GM23338 (cell line): ENCODE measurements at regions not wholly inside any gene's neighbourhood (a gene's known extent, or its start where the extent isn't known, plus 50 kb on each side); places are given as distances from the start of the nearest gene placed in this dataset.
A peak's percentile ranks its signal among the peaks of the same experiment; 100 is the strongest.

Experiments
- ATAC-seq: fragments of 200-7000 bp; cut with Tn5 transposase; 3 replicates; pipeline ENCODE4 v1.9.1; 2020
- DNase-seq: peaks from one replicate; pipeline ENCODE4 v3.0.0-alpha.2; 2015; ENCODE audit warnings: low spot score
- H2AFZ ChIP-seq: fragments of 200-600 bp; sonication (generic); 2 replicates; pipeline ENCODE4 v1.8.0; 2016; ENCODE audit warnings: antibody characterized with exemption, mild to moderate bottlenecking, moderate library complexity
- H3F3A ChIP-seq: fragments of 200-600 bp; sonication (generic); replicated peaks from 2 replicates; pipeline ENCODE4 v1.8.0; 2017; ENCODE audit warnings: antibody characterized with exemption, mixed run types, low read depth
- H3K27ac ChIP-seq: fragments of 200-600 bp; sonication (generic); 2 replicates; pipeline ENCODE4 v1.6.1; 2016; ENCODE audit warnings: low read depth
- H3K27me3 ChIP-seq: fragments of 200-600 bp; sonication (generic); 2 replicates; pipeline ENCODE4 v1.8.0; 2016; ENCODE audit warnings: mild to moderate bottlenecking, mixed run types, moderate library complexity; ENCODE audit not compliant: insufficient read depth
- H3K36me3 ChIP-seq: fragments of 200-600 bp; sonication (generic); 2 replicates; pipeline ENCODE4 v1.8.0; 2016; ENCODE audit warnings: mild to moderate bottlenecking; ENCODE audit not compliant: insufficient read depth
- H3K4me1 ChIP-seq: fragments of 200-600 bp; sonication (generic); 2 replicates; pipeline ENCODE4 v1.8.0; 2016; ENCODE audit warnings: mild to moderate bottlenecking, moderate library complexity; ENCODE audit not compliant: insufficient read depth
- H3K4me2 ChIP-seq: fragments of 200-600 bp; sonication (generic); 2 replicates; pipeline ENCODE4 v1.7.1; 2017; ENCODE audit warnings: mixed run types
- H3K4me3 ChIP-seq: fragments of 200-600 bp; sonication (generic); 2 replicates; pipeline ENCODE4 v1.6.1; 2016; ENCODE audit warnings: mixed run types
- H3K79me2 ChIP-seq: fragments of 200-600 bp; sonication (generic); replicated peaks from 2 replicates; pipeline ENCODE4 v1.8.0; 2017; ENCODE audit warnings: mild to moderate bottlenecking; ENCODE audit not compliant: insufficient read depth
- H3K9me2 ChIP-seq: fragments of 200-600 bp; sonication (generic); 2 replicates; pipeline ENCODE4 v1.8.0; 2017; ENCODE audit not compliant: insufficient read depth
- H4K20me1 ChIP-seq: fragments of 200-600 bp; sonication (generic); replicated peaks from 2 replicates; pipeline ENCODE4 v1.8.0; 2017; ENCODE audit warnings: mild to moderate bottlenecking; ENCODE audit not compliant: insufficient read depth
- H3K27ac Mint-ChIP-seq: 2 replicates; pipeline ENCODE4 v1.8.0; 2020; ENCODE audit warnings: inconsistent platforms, mild to moderate bottlenecking, moderate library complexity, mixed read lengths
- H3K27me3 Mint-ChIP-seq: 3 replicates; pipeline ENCODE4 v1.8.0; 2022; ENCODE audit warnings: low read depth, mild to moderate bottlenecking, moderate library complexity, mixed read lengths, inconsistent platforms; ENCODE audit not compliant: insufficient read depth, poor library complexity
- H3K36me3 Mint-ChIP-seq: 3 replicates; pipeline ENCODE4 v1.8.0; 2021; ENCODE audit warnings: low read depth, mild to moderate bottlenecking, inconsistent platforms, moderate library complexity, mixed read lengths
- H3K4me1 Mint-ChIP-seq: 3 replicates; pipeline ENCODE4 v1.8.0; 2020; ENCODE audit warnings: mild to moderate bottlenecking, inconsistent platforms, mixed read lengths
- H3K4me3 Mint-ChIP-seq: 3 replicates; pipeline ENCODE4 v1.8.0; 2021; ENCODE audit warnings: moderate library complexity, mild to moderate bottlenecking, inconsistent platforms, mixed read lengths
- H3K9me3 Mint-ChIP-seq: 3 replicates; pipeline ENCODE4 v1.8.0; 2020; ENCODE audit warnings: moderate library complexity, mild to moderate bottlenecking, inconsistent platforms, mixed read lengths
- CTCF ChIP-seq, 2 experiments: fragments of 200-600 bp in 1 of 2; sonication (generic) in 1 of 2; conservative IDR thresholded peaks; 2 replicates each; pipeline versions ENCODE4 v1.5.1 to v1.6.1; 2016 to 2017; ENCODE audit warnings: antibody characterized with exemption in 2 of 2, low read depth in 2 of 2, mild to moderate bottlenecking in 2 of 2, moderate library complexity in 1 of 2
- EZH2phosphoT487 ChIP-seq: fragments of 200-600 bp; sonication (generic); IDR thresholded peaks from one replicate; pipeline ENCODE4 v1.8.1; 2018; ENCODE audit warnings: antibody characterized with exemption; ENCODE audit not compliant: unreplicated experiment
- JUNB ChIP-seq: IDR thresholded peaks from one replicate; pipeline ENCODE4 v1.6.1; 2016; ENCODE audit warnings: antibody characterized with exemption; ENCODE audit not compliant: unreplicated experiment
- POLR2AphosphoS5 ChIP-seq: IDR thresholded peaks from 2 replicates; pipeline ENCODE4 v1.6.1; 2016; ENCODE audit warnings: antibody characterized with exemption, low read depth
- REST ChIP-seq: IDR thresholded peaks from one replicate; pipeline ENCODE4 v1.6.1; 2018; ENCODE audit warnings: antibody characterized with exemption; ENCODE audit not compliant: unreplicated experiment
- STAT1 ChIP-seq: IDR thresholded peaks from one replicate; pipeline ENCODE4 v1.6.1; 2016; ENCODE audit warnings: antibody characterized with exemption; ENCODE audit not compliant: unreplicated experiment
- ZNF114 ChIP-seq: fragments of 250-450 bp; sonication (Bioruptor Pico); IDR thresholded peaks from 2 replicates; pipeline ENCODE4 v1.5.0; 2020; ENCODE audit warnings: mild to moderate bottlenecking, moderate library complexity
- ZNF331 ChIP-seq: fragments of 250-450 bp; sonication (Bioruptor Pico); IDR thresholded peaks from 2 replicates; pipeline ENCODE4 v1.5.0; 2020; ENCODE audit warnings: low read depth, mild to moderate bottlenecking, moderate library complexity

GRCh38 chr7:131655866-131656265 lies 99.4 kb upstream of the PODXL start:
- H4K20me1 ChIP-seq = no peaks in the 10 kb centered on the region
- H3K27me3 ChIP-seq = no peaks in the 10 kb centered on the region
- no peak for TF ChIP-seq ZNF114
- no peak overlapping the region for H3K27ac ChIP-seq
- Mint-ChIP-seq H3K27ac (no peak overlapping the region), H3K4me3 (no peak overlapping the region), H3K27me3 (peaks cover 14% of the 10 kb centered on the region), H3K36me3 (0 out of 3 replicates have a peak, but pooled peaks cover 2% of the 10 kb centered on the region), H3K9me3 (no peaks in the 10 kb centered on the region; the same call in 1 of the 3 replicates), H3K4me1 (peaks cover 36% of the 10 kb centered on the region)
- H3K4me2 ChIP-seq = no peak overlapping the region; the same call in 1 of the 2 replicates
- ATAC-seq = peak; percentile 24
- no peaks in the 10 kb centered on the region; the same call in 1 of the 2 replicates for H3K79me2 ChIP-seq
- H2AFZ ChIP-seq = peak overlapping the region; percentile 98
- H3F3A ChIP-seq = peaks cover 23% of the 10 kb centered on the region; the same call in 1 of the 2 replicates
- H3K9me2 ChIP-seq = no peaks in the 10 kb centered on the region
- peaks cover 34% of the 10 kb centered on the region for H3K4me1 ChIP-seq
- DNase-seq = no peak
- no peaks in the 10 kb centered on the region for H3K36me3 ChIP-seq
- no peak overlapping the region for H3K4me3 ChIP-seq

- Histone ChIP-seq H3K9me2 (no peaks in the 10 kb centered on the region), H3F3A (peaks cover 23% of the 10 kb centered on the region; the same call in 1 of the 2 replicates), H3K27ac (no peak overlapping the region), H3K27me3 (no peaks in the 10 kb centered on the region), H2AFZ (peak overlapping the region; percentile 98), H3K4me2 (peak overlapping the region; percentile 73), H3K79me2 (no peaks in the 10 kb centered on the region; the same call in 1 of the 2 replicates), H3K4me3 (no peak overlapping the region), H3K36me3 (no peaks in the 10 kb centered on the region), H3K4me1 (peaks cover 35% of the 10 kb centered on the region), H4K20me1 (no peaks in the 10 kb centered on the region)
- no peak overlapping the region; the same call in 1 of the 2 replicates for H3K27ac Mint-ChIP-seq
- ATAC-seq (no peak), DNase-seq (no peak)
- 0 out of 3 replicates have a peak, but pooled peaks cover 2% of the 10 kb centered on the region for H3K36me3 Mint-ChIP-seq
- no peak overlapping the region for H3K4me3 Mint-ChIP-seq
- TF ChIP-seq JUNB (no peak), POLR2AphosphoS5 (no peak), EZH2phosphoT487 (no peak), ZNF331 (CRISPR knock-in tag) (no peak)
- H3K4me1 Mint-ChIP-seq = peaks cover 36% of the 10 kb centered on the region
- H3K9me3 Mint-ChIP-seq = no peaks in the 10 kb centered on the region; the same call in 1 of the 3 replicates
- peaks cover 15% of the 10 kb centered on the region for H3K27me3 Mint-ChIP-seq
These were observed 99.0 kb upstream of the PODXL start for GRCh38 chr7:131655447-131655846.

- Histone ChIP-seq H2AFZ (peak overlapping the region; percentile 96), H3K4me2 (peak overlapping the region; percentile 73), H3K27ac (no peak overlapping the region), H3K9me2 (no peaks in the 10 kb centered on the region), H3K36me3 (no peaks in the 10 kb centered on the region), H3K27me3 (no peaks in the 10 kb centered on the region), H3F3A (peaks cover 23% of the 10 kb centered on the region; the same call in 1 of the 2 replicates), H3K4me1 (peaks cover 42% of the 10 kb centered on the region), H3K79me2 (no peaks in the 10 kb centered on the region; the same call in 1 of the 2 replicates), H3K4me3 (no peak overlapping the region), H4K20me1 (no peaks in the 10 kb centered on the region)
- DNase-seq = peak; percentile 94
- peak; percentile 92 for ATAC-seq
- no peaks in the 10 kb centered on the region; the same call in 1 of the 3 replicates for H3K9me3 Mint-ChIP-seq
- H3K27ac Mint-ChIP-seq = peak overlapping the region; percentile 2; the same call in 1 of the 2 replicates
- peaks cover 42% of the 10 kb centered on the region for H3K4me1 Mint-ChIP-seq
- no peak for TF ChIP-seq STAT1
- TF ChIP-seq REST = no peak
- no peak for TF ChIP-seq ZNF331 (CRISPR knock-in tag)
- no peak for TF ChIP-seq JUNB
- peak; percentile 87 to 99 for TF ChIP-seq CTCF (conservative IDR thresholded peaks at IDR 0.05; ENCODE audit: low read depth in 2 of 2)
- H3K36me3 Mint-ChIP-seq = 0 out of 3 replicates have a peak, but pooled peaks cover 2% of the 10 kb centered on the region
- H3K4me3 Mint-ChIP-seq = no peak overlapping the region
- H3K27me3 Mint-ChIP-seq = peaks cover 16% of the 10 kb centered on the region
These were observed 98.4 kb upstream of the PODXL start for GRCh38 chr7:131654668-131655326.
